Left colon (tissue), 2 donors: ENCODE measurements at regions not wholly inside any gene's neighbourhood (a gene's known extent, or its start where the extent isn't known, plus 50 kb on each side); places are given as distances from the start of the nearest gene placed in this dataset.

Source experiments
- ATAC-seq: fragments of 200-7000 bp; cut with Tn5 transposase; one replicate; pipeline ENCODE4 v1.9.1; 2020; ENCODE audit warnings: mild to moderate bottlenecking, moderate library complexity
- DNase-seq, 2 donors: peaks; one replicate each; pipeline ENCODE4 v3.0.0-alpha.2; 2020
- intact Hi-C, 2 donors: fragments of 100-400 bp; cut with DNase I in 1 of 2; cut with micrococcal nuclease in 1 of 2; formaldehyde crosslinking; loops; one replicate each; pipeline versions ENCODE4 v1.11.2 to v1.14.0; 2022; cut with DNase I, micrococcal nuclease
- donor health status: DM: no; HTN: no; CAD: no.
- donor health status: DM: yes; HTN: yes; CAD: no.

DNA sequence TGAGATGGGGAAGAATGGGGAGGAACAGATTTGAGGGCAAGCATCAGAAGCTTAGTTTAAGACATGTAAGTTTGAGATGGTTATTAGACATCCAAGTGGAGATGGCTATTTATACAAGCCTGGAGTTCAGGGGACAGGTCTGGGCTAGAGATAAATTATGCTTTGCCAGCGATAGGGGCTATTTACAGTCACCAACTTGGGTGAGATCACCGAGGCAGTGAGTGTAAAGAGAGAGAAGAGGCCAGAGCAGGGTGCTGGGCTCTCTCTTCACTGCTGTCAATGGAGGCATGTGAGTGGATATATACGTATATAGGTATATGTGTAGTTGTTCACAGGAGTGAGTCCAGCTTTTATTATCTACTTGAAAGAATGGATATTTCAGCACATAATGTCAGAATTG lies 81.0 kb downstream of the QPCT start:
- DNase-seq (no peak), ATAC-seq (no peak)
- intact Hi-C loops = no loop called here

DNA sequence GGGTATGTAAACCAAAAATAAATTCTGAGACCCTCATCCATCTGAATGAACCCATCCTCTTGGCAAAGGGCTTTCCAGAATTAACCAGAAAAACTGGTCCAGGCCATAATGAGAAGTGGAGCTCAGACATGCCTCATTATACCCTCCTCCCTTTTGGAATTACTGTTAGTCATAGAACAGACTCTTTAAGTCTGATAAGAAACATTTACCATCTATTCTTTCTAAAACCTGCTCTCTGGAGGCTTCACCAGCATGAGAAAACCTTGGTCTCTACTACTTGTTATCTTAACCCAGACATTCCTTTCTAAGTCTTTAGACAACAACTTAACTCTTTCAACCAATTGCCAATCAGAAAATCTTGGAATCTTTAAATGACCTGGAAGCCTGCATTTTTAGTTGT lies 82.8 kb downstream of the QPCT start:
- no peak for ATAC-seq
- no peak for DNase-seq
- intact Hi-C loops = no loop called here

- ATAC-seq (no peak), DNase-seq (no peak)
- intact Hi-C loops = no loop called here
Measured at GRCh38 chr2:37436323-37436722, 91.9 kb downstream of the QPCT start.

DNA sequence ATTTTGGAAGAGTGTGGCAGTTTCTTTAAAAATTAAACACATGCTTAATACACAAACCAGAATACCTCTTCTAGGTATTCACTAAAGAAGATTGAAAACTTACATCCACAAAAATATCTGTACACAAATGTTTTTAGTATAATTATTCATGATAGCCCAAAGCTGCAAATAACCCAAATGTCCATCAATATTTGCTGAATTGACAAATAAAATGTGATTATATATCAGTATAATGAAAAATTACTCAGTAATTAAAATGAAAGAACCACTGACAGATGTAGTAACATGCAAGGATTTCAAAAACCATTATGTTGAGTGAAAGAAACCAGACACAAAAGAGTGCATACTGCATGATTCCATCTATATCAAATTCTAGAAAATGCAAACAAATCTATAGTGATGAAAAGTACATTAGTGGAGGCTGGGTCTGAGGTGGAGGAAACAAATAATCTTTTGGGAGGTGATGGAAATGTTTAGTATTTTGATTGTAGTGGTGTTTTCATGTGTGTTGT lies 94.8 kb downstream of the QPCT start:
- intact Hi-C loops = no loop called here
- ATAC-seq (no peak), DNase-seq (no peak)

DNA sequence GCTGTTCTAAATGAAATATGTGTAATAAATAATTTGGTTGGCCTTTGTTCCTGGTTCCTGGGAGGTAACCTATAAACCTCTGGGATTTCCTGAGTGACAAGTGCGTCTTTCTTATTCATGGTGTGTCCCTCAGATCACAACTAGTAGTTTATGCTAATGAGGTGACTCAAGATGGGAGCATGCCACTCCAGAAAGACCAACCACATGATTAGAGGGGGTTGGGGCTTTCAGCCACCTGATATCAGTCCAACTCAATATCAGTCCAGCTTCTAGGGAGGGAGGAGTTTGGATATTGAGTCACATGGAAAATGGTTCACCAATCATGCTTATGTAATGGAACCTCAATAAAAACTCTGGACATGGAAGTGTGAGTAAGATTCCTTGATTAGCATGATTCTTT lies 96.6 kb downstream of the QPCT start:
- no peak for DNase-seq
- intact Hi-C loops = no loop called here

DNA sequence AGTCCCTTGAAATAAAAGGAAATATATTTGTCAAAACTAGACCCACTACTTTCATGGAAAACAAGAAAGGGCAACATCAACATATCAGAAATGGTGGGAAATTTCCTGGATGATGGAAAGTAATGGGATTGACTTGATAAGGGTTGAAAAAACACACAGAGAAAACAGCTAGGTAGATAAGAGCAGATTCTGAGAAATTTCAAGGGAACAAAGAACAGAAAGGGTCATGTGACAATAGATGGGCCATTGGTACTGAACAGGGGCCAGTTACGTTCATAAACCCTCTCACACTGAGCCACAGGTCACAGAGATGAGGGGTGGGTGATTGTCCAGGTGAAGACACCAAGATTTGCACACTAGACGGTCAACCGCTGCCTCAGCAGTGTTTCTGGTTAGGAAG lies 98.7 kb downstream of the QPCT start:
- ATAC-seq (no peak), DNase-seq (no peak)
- intact Hi-C loops = no loop called here

More for the DNA sequence above, 96.6 kb downstream of the QPCT start:
- ATAC-seq = no peak

DNA sequence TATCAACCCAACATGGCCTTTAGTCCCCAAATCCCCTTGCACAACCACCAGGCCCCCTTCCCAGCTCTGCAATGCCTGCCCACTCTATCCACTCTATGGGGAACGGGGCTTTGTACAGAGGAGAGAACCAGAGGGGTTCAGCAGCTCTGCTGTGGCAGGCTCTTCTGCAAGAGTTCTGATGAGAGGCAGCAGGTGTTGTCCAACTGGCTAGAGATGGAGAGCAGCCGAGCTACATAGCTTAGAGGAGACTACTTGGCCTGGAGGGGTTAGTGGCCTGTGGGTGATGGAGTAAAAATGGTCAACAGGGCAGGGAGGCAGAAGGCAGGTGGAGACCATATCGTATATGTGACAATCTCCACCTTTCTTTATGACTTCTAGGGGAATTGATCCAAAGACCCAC lies 103.0 kb downstream of the QPCT start:
- ATAC-seq (no peak), DNase-seq (no peak)
- intact Hi-C loops = no loop called here

- ATAC-seq (no peak), DNase-seq (no peak)
- intact Hi-C loops = no loop called here
Measured at GRCh38 chr2:37448342-37449120, 104.1 kb downstream of the QPCT start.

GRCh38 chr2:37449761-37450296 lies 105.4 kb downstream of the QPCT start:
- ATAC-seq (peak; percentile 70), DNase-seq (peak in 1 of 2 donors; percentile 23)
- intact Hi-C loops = no loop called here

DNA sequence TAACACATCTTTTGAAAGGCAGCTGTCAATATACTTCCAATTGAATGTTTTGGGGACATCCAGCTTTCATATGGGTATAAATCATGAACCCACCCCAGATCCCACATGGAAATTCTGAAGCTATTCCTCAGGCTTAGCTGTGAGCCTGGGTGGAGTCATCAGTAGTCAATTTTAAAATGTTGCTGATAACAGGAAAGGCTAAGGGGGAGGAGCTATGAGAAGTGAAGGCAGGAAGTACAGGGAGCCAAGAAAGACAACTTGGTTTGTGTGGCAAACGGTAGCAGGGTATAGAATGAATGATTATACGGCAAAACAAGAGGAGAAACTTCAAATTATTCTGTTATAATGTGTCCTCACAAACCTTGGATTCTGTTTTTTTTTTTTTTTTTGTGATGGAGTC lies 108.6 kb downstream of the QPCT start:
- DNase-seq (no peak), ATAC-seq (no peak)
- intact Hi-C loops = no loop called here

- intact Hi-C loops = no loop called here
- DNase-seq = no peak
Measured at GRCh38 chr2:37454851-37455762, 110.7 kb downstream of the QPCT start.

GRCh38 chr2:37456479-37456878 lies 112.0 kb downstream of the QPCT start:
- ATAC-seq (no peak), DNase-seq (no peak)
- intact Hi-C loops = no loop called here

More at GRCh38 chr2:37454851-37455762, 110.7 kb downstream of the QPCT start:
- no peak for ATAC-seq

GRCh38 chr2:37457401-37457901 lies 113.0 kb downstream of the QPCT start:
- DNase-seq (no peak), ATAC-seq (no peak)
- intact Hi-C loops = no loop called here

GRCh38 chr2:37458133-37458532 lies 113.7 kb downstream of the QPCT start:
- intact Hi-C loops = no loop called here
- ATAC-seq (no peak), DNase-seq (no peak)

DNA sequence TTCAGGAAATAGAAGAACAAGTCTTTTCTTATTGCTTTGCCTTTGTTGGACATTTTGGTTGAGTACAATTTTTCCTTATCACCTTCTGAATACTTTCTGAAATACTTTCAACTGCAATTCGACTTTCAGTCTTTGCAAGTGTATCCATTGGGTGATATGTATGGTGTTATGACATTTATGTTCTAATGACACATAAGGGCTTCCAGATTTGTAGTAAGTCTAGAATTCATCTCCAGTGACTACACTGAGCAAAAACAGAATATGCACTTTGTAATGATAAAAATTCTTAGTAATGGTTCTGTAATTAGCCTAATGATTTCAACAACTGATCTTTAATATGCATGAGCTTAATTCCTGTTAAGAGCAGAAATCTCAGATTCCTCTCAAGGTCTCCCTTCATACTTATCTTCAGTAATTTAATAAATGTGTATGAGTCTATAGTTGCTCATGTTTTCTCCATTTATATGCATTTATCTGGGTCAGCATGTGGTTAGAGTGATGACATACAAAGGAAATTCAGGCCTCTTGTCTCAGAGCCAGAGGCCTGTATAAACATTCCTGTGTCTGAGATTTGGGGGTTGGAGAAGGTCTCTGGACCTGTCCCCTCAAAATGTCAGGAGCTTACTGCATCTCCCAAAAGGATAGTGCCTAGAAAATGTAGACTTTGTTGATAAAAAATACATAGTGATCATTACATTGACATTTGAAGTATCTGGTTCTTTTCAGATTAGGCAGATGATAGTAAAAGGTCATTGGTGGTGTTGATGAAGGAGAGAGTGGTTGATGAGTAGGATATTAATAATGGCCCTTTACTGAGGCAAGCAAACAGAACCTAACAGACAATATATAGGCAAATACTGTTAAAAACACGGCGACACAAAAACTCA lies 114.9 kb downstream of the QPCT start:
- intact Hi-C loops = no loop called here
- ATAC-seq (no peak), DNase-seq (no peak)

- ATAC-seq = no peak
- no peak for DNase-seq
- intact Hi-C loops = no loop called here
Measured at GRCh38 chr2:37460896-37461229, 116.4 kb downstream of the QPCT start.

GRCh38 chr2:37464067-37464466 lies 119.6 kb downstream of the QPCT start:
- ATAC-seq = no peak
- no peak for DNase-seq

DNA sequence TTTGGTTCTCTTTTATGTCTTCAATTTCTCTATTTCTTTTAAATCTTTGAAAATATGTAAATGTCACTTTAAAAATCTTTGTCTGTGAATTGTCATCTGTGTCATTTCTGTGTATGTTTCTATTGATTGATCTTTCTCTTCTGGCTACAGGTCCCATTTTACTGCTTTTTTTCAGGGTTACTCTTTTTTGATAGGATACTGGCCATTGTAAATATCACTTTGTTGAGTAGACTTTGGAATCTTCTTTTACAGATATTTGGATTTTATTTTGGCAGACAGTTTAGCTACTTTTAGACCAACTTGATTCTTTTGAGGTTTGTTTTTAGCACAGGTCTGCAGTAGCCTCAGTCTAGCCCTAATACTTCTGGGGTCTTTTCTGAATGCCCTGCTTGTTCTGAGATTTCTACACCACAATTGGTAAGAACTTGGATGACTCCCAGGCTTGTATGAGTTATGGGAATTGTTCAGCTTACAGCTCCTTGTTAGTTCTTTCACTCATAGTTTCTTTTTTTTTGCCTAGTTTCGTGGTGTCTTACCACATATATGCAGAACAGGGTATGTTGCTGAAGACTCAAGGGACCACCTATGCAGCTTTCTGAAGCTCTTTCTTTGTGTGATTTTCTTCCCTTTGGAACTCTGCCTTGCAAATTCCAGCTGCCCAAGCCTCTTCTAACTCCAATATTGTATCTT lies 122.2 kb downstream of the QPCT start:
- intact Hi-C loops = no loop called here
- no peak for DNase-seq
- ATAC-seq = no peak

More at GRCh38 chr2:37464067-37464466, 119.6 kb downstream of the QPCT start:
- intact Hi-C loops = no loop called here
